ENCODE measurements at regions not wholly inside any gene's neighbourhood (a gene's known extent, or its start where the extent isn't known, plus 50 kb on each side); places are given as distances from the start of the nearest gene placed in this dataset.
"Not testable (repeated sequence)": the region's sequence is repeated elsewhere in the genome, so short reads cannot be mapped to it uniquely, and the experiment has no call there.

- ATAC-seq (ENCODE audit: low read depth) (peak; percentile 53), DNase-seq (ENCODE audit: low spot score in 2 of 2) (no peak)
- Mint-ChIP-seq H3K27ac (no peak overlapping the region), H3K9me3 (peaks cover 11% of the 10 kb centered on the region), H3K27me3 (peaks cover 2% of the 10 kb centered on the region), H3K36me3 (peaks cover 10% of the 10 kb centered on the region), H3K4me3 (no peak overlapping the region), H3K4me1 (peaks cover 4% of the 10 kb centered on the region)
Observed at GRCh38 chr3:4241595-4242170, 61.5 kb upstream of the SETMAR start.

- H3K36me3 Mint-ChIP-seq: peaks cover 5% of the 10 kb centered on the region
Observed at GRCh38 chr3:4245671-4246070, 57.5 kb upstream of the SETMAR start.

GRCh38 chr3:4247391-4247790 is 55.8 kb upstream of the SETMAR start:
- Mint-ChIP-seq H3K27ac (no peak overlapping the region), H3K4me3 (no peak overlapping the region), H3K36me3 (peaks cover 5% of the 10 kb centered on the region), H3K27me3 (peaks cover 2% of the 10 kb centered on the region), H3K4me1 (no peaks in the 10 kb centered on the region), H3K9me3 (peaks cover 4% of the 10 kb centered on the region)
- ATAC-seq (ENCODE audit: low read depth): no peak
- no peak for DNase-seq (ENCODE audit: low spot score in 2 of 2)

More at GRCh38 chr3:4245671-4246070, 57.5 kb upstream of the SETMAR start:
- DNase-seq (ENCODE audit: low spot score in 2 of 2): no peak
- peaks cover 5% of the 10 kb centered on the region for H3K9me3 Mint-ChIP-seq
- H3K4me3 Mint-ChIP-seq: no peak overlapping the region
- no peak for ATAC-seq (ENCODE audit: low read depth)
- H3K4me1 Mint-ChIP-seq: peaks cover 4% of the 10 kb centered on the region
- no peak overlapping the region for H3K27ac Mint-ChIP-seq
- peaks cover 2% of the 10 kb centered on the region for H3K27me3 Mint-ChIP-seq

- H3K4me3 Mint-ChIP-seq: no peak overlapping the region
- H3K4me1 Mint-ChIP-seq: no peaks in the 10 kb centered on the region
- peaks cover 2% of the 10 kb centered on the region for H3K36me3 Mint-ChIP-seq
- no peak overlapping the region for H3K27ac Mint-ChIP-seq
- no peaks in the 10 kb centered on the region for H3K27me3 Mint-ChIP-seq
- DNase-seq (ENCODE audit: low spot score in 2 of 2): no peak
- no peaks in the 10 kb centered on the region for H3K9me3 Mint-ChIP-seq
- ATAC-seq (ENCODE audit: low read depth): no peak
Observed at GRCh38 chr3:4250064-4250463, 53.1 kb upstream of the SETMAR start.

GRCh38 chr3:4251412-4251811 is 51.8 kb upstream of the SETMAR start:
- H3K27ac Mint-ChIP-seq: no peak overlapping the region
- H3K4me3 Mint-ChIP-seq: no peak overlapping the region
- no peak for DNase-seq (ENCODE audit: low spot score in 2 of 2)
- ATAC-seq (ENCODE audit: low read depth): no peak
- no peaks in the 10 kb centered on the region for H3K27me3 Mint-ChIP-seq
- peaks cover 2% of the 10 kb centered on the region for H3K36me3 Mint-ChIP-seq
- H3K4me1 Mint-ChIP-seq: no peaks in the 10 kb centered on the region
- H3K9me3 Mint-ChIP-seq: no peaks in the 10 kb centered on the region

GRCh38 chr3:4253072-4253832 is 49.9 kb upstream of the SETMAR start:
- not testable (repeated sequence) for H3K27me3 Mint-ChIP-seq; H3K9me3 Mint-ChIP-seq; H3K36me3 Mint-ChIP-seq; H3K4me3 Mint-ChIP-seq; H3K4me1 Mint-ChIP-seq; ATAC-seq (ENCODE audit: low read depth); H3K27ac Mint-ChIP-seq; DNase-seq (ENCODE audit: low spot score in 2 of 2)

All from memory B cell (primary cell).